Psoas muscle (tissue), 7 donors: ENCODE measurements at regions not wholly inside any gene's neighbourhood (a gene's known extent, or its start where the extent isn't known, plus 50 kb on each side); places are given as distances from the start of the nearest gene placed in this dataset.

Experiments used
- ATAC-seq, 4 donors: fragments of 200-7000 bp; cut with Tn5 transposase; one replicate each; pipeline ENCODE4 v1.9.1; 2020; ENCODE audit warnings: moderate library complexity in 3 of 4, mild to moderate bottlenecking in 2 of 4
- DNase-seq, 2 donors: peaks; one replicate each; pipeline ENCODE4 v3.0.0-alpha.2; 2020
- H3K27ac ChIP-seq: fragments of 200-600 bp; one replicate; pipeline ENCODE4 v1.8.0; 2022
- H3K27me3 ChIP-seq, 3 donors: fragments of 200-600 bp in 1 of 3; one replicate each; pipeline versions ENCODE4 v1.6.1 to v1.8.0; 2013 to 2022; ENCODE audit warnings: low read length in 2 of 3, mild to moderate bottlenecking in 2 of 3, moderate library complexity in 1 of 3; ENCODE audit not compliant: insufficient read depth in 3 of 3
- H3K36me3 ChIP-seq, 2 donors: fragments of 200-600 bp in 1 of 2; one replicate each; pipeline versions ENCODE4 v1.6.1 to v1.8.0; 2013 to 2022; ENCODE audit warnings: low read depth in 1 of 2, mild to moderate bottlenecking in 1 of 2, moderate library complexity in 1 of 2; ENCODE audit not compliant: insufficient read depth in 1 of 2
- H3K4me1 ChIP-seq: fragments of 200-600 bp; one replicate; pipeline ENCODE4 v1.8.0; 2022
- H3K4me3 ChIP-seq: fragments of 200-600 bp; one replicate; pipeline ENCODE4 v1.8.0; 2022; ENCODE audit warnings: mild to moderate bottlenecking
- H3K9me3 ChIP-seq: fragments of 200-600 bp; one replicate; pipeline ENCODE4 v1.8.0; 2022
- CTCF ChIP-seq: fragments of 200-600 bp; IDR thresholded peaks from one replicate; pipeline ENCODE4 v1.8.0; 2022; ENCODE audit warnings: antibody characterized with exemption
- WGBS, 3 donors: extraction: QIAGEN DNeasy Blood & Tissue Kit; methylation state at CpG; one replicate each; pipeline versions ENCODE4 v1.1.6 to v1.1.7; 2013; 5-methylcytosine and 5-hydroxymethylcytosine counted together
- intact Hi-C, 2 donors: fragments of 100-400 bp; cut with DNase I; formaldehyde crosslinking; loops; one replicate each; pipeline versions ENCODE4 v1.11.0 to v1.14.2; 2022
- donor health status: healthy with polysubstance abuse.
- donor health status: DM: no; HTN: no; CAD: no; lungs with moderate emphysema.
- donor health status: Bipolar disorder and iron deficiency.
- donor health status: healthy.
- donor health status: DM: yes; HTN: yes; CAD: no.
- donor health status: DM: no; HTN: no; CAD: no.
- donor health status: DM: yes; HTN: yes; CAD: no.

- ATAC-seq (no peak), DNase-seq (no peak)
- Histone ChIP-seq H3K36me3 (no peaks in the 10 kb centered on the region), H3K4me3 (no peak overlapping the region), H3K9me3 (no peaks in the 10 kb centered on the region), H3K27ac (no peak overlapping the region), H3K4me1 (no peaks in the 10 kb centered on the region), H3K27me3 (no peaks in the 10 kb centered on the region)
- 85 to 100% (median 90%) methylated on average over 1 of the region's 1 CpG for WGBS, 3 donors
- intact Hi-C loops, result no loop called here
- TF ChIP-seq CTCF, result no peak
Observed at GRCh38 chr4:144463236-144463635, 182.7 kb upstream of the HHIP start.

- 94 to 97% (median 95%) methylated on average over 7 of the region's 7 CpGs for WGBS, 3 donors
- no peaks in the 10 kb centered on the region for H3K36me3 ChIP-seq
- intact Hi-C loops, result no loop called here
- no peak overlapping the region for H3K4me3 ChIP-seq
- H3K27me3 ChIP-seq, result no peaks in the 10 kb centered on the region
- H3K27ac ChIP-seq, result no peak overlapping the region
- no peaks in the 10 kb centered on the region for H3K4me1 ChIP-seq
- ATAC-seq (no peak), DNase-seq (no peak)
- no peak for TF ChIP-seq CTCF
- no peaks in the 10 kb centered on the region for H3K9me3 ChIP-seq
Observed at GRCh38 chr4:144463896-144464295, 182.1 kb upstream of the HHIP start.

- Histone ChIP-seq H3K27ac (no peak overlapping the region), H3K27me3 (no peaks in the 10 kb centered on the region), H3K4me1 (no peaks in the 10 kb centered on the region), H3K4me3 (no peak overlapping the region), H3K9me3 (no peaks in the 10 kb centered on the region), H3K36me3 (no peaks in the 10 kb centered on the region)
- DNase-seq (no peak), ATAC-seq (no peak)
- WGBS, 3 donors, result 76 to 81% (median 77%) methylated on average over 2 of the region's 2 CpGs
- no peak for TF ChIP-seq CTCF
- intact Hi-C loops, result no loop called here
Observed at GRCh38 chr4:144465546-144465945, 180.4 kb upstream of the HHIP start.

GRCh38 chr4:144480068-144480467, 165.9 kb upstream of the HHIP start:
- DNase-seq (no peak), ATAC-seq (no peak)
- intact Hi-C loops, result no loop called here
- H3K9me3 ChIP-seq, result peaks cover 5% of the 10 kb centered on the region
- no peaks in the 10 kb centered on the region for H3K4me1 ChIP-seq
- no peak for TF ChIP-seq CTCF
- H3K4me3 ChIP-seq, result no peak overlapping the region
- H3K36me3 ChIP-seq, result no peaks in the 10 kb centered on the region
- no peaks in the 10 kb centered on the region for H3K27me3 ChIP-seq
- no peak overlapping the region for H3K27ac ChIP-seq

- no peak for TF ChIP-seq CTCF
- H3K4me1 ChIP-seq, result no peaks in the 10 kb centered on the region
- ATAC-seq (no peak), DNase-seq (no peak)
- H3K9me3 ChIP-seq, result no peaks in the 10 kb centered on the region
- H3K27me3 ChIP-seq, result no peaks in the 10 kb centered on the region
- no peak overlapping the region for H3K4me3 ChIP-seq
- intact Hi-C loops, result no loop called here
- WGBS, 3 donors, result 96 to 98% (median 97%) methylated on average over 1 of the region's 1 CpG
- no peaks in the 10 kb centered on the region for H3K36me3 ChIP-seq
- no peak overlapping the region for H3K27ac ChIP-seq
Observed at GRCh38 chr4:144489831-144490230, 156.1 kb upstream of the HHIP start.
